DMS153 treated with DMSO at 0.1 percent for 48 hours (cell line): ENCODE measurements at regions not wholly inside any gene's neighbourhood (a gene's known extent, or its start where the extent isn't known, plus 50 kb on each side); places are given as distances from the start of the nearest gene placed in this dataset.

Experiments used
- DNase-seq: peaks from one replicate; lab custom pipeline; 2025; ENCODE audit not compliant: unreplicated experiment; lab: John Stamatoyannopoulos, UW

DNA sequence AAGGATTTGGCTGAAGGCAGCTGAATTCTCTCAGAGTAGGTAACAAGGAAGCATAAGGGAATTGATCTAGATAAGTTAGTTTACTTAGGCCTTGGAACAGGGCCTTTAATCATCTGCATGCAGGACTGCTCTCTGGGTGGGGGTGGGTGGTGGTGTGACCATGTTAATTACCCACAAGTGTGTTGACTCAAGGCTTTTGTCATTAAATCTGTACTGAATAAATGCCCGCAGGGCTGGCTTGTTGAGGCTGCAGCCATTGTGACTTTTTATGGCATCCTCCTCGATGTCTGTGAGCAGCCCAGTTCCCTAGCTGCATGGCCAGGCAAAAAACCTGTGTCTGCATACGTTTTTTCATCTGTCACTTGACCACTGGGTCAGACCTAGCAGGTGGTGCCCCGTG, 63.5 kb upstream of the ASCC3 start:
- DNase-seq: no peak

GRCh38 chr6:100946021-100946540, 65.0 kb upstream of the ASCC3 start:
- DNase-seq: no peak

GRCh38 chr6:100946711-100947110, 65.6 kb upstream of the ASCC3 start:
- DNase-seq: no peak

- no peak for DNase-seq
Observed at GRCh38 chr6:100948381-100949133, 67.4 kb upstream of the ASCC3 start.

GRCh38 chr6:100952006-100952405, 70.9 kb upstream of the ASCC3 start:
- no peak for DNase-seq

DNA sequence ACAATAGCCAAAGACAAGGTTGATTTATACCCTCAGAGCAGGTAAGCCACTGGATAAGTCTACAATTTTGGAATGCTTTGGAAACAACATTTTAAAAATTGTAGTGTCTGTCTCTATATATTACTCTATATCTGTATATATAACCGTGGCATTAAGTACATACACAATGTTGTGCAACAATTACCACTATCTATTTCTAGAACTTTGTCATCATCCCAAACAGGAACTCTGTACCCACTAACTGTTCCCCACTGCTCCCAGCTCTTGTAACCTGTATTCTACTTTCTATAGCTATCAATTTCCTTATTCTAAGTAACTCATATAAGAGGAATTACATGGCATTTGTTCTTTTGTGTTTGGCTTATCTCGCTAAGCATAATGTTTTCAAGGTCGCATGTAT, 78.2 kb upstream of the ASCC3 start:
- DNase-seq: no peak

DNA sequence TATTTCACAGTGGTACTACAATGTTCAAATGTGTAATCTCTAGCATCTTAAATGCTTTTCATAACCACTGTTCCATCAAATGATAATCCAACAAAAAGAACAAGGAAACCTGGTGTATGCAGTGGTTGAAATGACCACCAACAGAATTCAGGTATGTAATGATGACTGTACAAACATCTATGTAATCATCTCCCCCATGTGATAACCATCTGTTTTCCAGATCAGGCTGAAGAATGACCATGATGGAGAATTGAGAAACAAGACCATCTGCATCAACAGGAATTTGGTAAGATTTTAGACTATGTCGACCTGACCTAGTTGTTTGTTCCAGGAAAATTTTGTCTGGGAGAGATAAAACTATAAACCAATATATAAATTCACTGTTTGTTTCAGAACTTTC, 81.3 kb upstream of the ASCC3 start:
- DNase-seq: no peak

- no peak for DNase-seq
Observed at GRCh38 chr6:100965067-100965466, 83.9 kb upstream of the ASCC3 start.

- no peak for DNase-seq
Observed at GRCh38 chr6:100968949-100969348, 87.8 kb upstream of the ASCC3 start.

- no peak for DNase-seq
Observed at GRCh38 chr6:100979267-100979666, 98.1 kb upstream of the ASCC3 start.

DNA sequence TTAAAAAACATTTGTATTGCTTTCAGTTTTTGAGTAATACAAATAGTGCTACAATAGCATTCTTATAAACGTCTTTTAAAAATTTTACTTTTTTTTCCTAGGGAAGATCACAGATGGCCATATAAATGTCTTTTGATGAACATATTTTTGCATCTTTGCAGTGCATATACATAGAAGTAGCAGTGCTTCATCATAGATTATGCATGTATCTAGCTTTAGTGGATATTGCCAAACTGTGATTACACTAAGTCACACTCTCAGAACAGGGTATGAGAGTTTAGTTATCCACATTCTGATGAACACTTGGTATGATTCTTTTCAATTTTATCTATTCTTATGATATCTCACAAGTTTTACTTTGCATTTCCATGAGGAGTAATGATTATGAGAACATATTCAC, 99.8 kb upstream of the ASCC3 start:
- no peak for DNase-seq

DNA sequence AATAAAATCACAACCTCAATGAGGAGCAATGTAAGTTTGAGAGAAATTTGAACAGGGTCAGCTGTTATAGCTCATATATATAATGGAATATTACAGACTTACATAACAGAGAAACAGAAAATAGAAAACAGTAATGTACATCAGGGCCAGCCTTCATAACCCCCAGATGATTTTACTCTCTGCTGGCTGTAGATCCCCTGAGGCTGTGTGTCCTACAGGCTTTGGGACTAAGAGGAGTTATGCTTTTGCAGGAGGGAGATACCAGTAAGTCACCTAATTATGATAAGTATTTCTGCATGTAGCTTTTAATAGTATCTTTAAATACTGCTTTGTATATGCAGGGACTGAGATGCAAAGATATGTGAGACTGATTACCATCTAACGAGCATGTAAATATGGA, 105.8 kb upstream of the ASCC3 start:
- no peak for DNase-seq

DNA sequence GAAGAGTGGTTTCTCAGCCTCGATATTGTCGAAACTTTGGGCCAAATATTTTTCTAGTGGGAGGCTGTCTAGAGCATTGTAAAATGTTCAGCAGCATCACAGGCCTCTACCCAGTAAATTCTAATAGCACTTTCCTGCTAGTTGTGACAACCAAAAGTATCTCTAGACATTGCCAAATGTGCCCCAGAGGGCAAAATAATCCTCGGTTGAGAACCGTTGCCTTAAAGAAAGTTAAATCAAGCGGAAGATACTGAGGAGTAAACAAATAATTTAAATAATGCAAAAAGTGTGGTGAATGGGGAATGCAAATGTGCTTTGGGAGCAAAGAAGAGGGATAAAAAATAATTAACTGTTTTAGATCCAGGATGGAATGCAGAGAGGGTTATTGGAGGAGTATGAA, 106.4 kb upstream of the ASCC3 start:
- no peak for DNase-seq

DNA sequence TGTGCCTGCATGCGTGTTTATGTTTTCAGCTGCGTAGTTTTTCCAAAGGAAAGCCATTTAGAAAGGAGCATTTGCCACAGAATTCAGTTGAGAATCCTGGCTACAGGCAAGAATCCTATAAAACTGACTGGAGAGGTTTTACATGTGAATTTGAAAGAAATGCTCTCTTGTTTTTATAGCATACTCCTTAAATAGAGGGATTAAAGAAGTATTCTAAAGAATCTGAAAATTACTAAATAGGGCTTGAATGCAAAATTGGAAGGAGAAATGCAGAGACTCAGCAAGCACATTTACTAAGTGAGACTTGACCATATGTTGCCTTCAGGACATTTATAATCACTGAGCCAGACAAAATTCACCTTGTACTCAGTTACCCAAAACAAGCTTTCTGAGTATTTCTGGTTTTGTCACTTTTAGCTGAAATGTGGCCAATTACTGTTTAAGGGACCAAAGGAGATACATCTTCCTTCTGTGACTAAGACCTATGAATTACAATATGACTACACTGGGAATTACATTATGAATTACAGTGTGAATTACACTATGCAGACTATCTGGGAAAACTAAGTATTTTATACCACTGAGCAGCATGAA, 107.4 kb upstream of the ASCC3 start:
- DNase-seq: no peak

DNA sequence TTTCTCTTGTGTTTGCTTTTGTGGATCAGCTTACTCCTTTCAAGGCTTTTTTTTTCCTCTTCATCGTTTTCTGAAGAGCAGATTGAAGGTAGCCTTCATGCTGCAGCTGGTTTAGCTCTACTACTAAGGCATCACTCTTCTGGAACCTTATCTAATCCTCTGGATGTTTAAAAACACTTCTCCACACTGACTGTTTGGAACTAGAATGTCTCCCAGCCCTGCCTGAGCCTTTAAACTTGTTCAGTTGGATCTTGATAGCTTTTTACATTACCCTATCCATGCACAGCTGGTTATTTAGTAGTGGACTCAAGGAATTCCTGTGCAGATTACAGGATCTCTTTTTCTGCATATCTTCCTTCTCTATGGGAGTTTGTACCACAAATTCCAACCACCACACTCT, 108.9 kb upstream of the ASCC3 start:
- DNase-seq: no peak

GRCh38 chr6:100996409-100996808, 115.3 kb upstream of the ASCC3 start:
- DNase-seq: no peak

DNA sequence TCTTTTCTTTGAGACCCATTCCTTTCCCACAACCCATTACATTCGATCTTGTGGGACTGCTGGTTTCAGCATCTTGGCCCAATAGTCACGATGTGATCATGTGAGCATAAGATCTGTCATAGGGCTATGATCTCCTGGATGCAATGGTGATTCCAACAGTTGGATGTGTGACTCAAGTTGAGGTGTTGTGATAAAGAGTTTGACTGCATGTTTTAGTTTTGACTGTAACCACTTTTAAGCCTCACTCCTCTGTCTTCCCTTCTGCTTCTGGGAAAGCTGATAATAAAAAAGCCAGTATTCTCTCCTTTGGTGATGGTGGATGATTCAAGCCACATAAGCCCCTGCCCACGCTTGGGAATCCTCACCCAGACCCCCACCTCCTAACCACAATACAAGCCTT, 117.0 kb upstream of the ASCC3 start:
- no peak for DNase-seq

DNA sequence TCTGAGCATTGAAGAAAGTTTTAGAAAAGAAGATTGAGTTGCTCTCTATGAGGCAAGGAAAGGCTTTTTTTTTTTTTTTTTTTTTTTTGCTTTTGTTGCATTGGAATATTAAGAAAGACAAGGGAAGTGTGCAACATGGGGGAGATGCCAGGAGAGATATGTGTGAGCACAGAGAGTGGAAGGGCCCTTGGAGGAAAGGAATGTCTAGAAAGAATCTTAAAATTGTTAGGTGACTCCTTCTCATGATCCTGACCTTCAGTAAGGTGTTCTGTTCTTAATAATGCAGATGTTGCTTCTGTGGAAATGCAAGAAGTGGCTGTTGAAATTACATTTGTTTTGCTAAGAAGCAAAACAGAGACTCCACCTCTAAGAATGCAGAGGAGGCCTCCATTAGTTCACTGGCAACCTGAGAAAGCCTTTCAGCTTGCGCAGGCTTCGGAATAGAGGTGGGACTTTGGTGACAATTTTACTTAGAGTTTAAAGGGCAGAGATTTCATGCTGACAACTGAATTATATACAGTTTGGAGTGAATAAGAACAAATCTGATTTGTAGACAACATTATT, 118.0 kb upstream of the ASCC3 start:
- no peak for DNase-seq

DNA sequence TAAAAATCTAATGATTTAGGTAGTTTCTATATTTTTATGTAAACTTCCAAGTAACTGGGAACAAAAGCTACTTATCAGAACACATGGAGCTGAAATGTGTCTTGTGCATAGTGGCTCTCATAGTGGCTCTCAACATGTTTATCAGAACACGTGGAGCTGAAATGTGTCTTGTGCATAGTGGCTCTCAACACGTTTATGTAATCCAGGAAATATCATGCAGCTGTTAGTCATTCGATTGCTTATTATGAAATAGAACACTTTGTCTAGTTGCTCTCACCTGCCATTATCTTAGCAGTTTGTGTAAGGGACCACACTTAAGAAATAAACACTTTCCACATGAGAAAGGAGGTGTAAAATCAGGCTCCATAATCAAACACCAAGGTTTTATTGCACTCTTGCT, 119.2 kb upstream of the ASCC3 start:
- no peak for DNase-seq

DNA sequence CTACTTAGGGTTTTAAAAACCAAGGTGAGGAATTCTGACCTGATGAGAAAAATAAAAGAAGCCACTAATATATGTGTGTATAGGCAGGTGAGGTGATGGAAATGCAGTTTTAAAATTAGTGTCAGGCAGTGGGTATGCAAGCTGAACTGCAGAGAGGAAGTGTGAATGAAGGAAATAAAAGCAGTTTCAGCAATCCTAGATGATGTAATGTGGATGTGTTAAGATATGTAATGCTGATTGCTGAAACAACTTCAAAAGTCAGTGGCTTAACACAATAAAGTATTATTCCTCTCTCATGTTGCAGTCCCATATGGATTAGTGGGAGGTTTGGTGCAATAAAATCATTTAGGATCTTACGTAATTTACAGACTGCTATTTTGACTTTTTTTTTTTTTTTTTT, 119.9 kb upstream of the ASCC3 start:
- DNase-seq: no peak

GRCh38 chr6:101001607-101002006, 120.5 kb upstream of the ASCC3 start:
- DNase-seq: no peak

- no peak for DNase-seq
Observed at GRCh38 chr6:101003075-101003474, 121.9 kb upstream of the ASCC3 start.
